Coronary artery (tissue), 2 donors: ENCODE measurements at regions not wholly inside any gene's neighbourhood (a gene's known extent, or its start where the extent isn't known, plus 50 kb on each side); places are given as distances from the start of the nearest gene placed in this dataset.

Source experiments
- DNase-seq: peaks from one replicate; pipeline ENCODE4 v3.0.0-alpha.2; 2017; ENCODE audit warnings: low spot score
- H3K27ac ChIP-seq, 2 donors: fragments of 200-600 bp; sonication (generic); one replicate each; pipeline ENCODE4 v1.5.1; 2016 to 2019
- H3K4me3 ChIP-seq: fragments of 200-600 bp; sonication (generic); 2 replicates; pipeline ENCODE4 v1.5.1; 2016; ENCODE audit warnings: mild to moderate bottlenecking, moderate library complexity
- CTCF ChIP-seq: fragments of 200-600 bp; sonication (generic); IDR thresholded peaks from one replicate; pipeline ENCODE4 v1.5.1; 2019; ENCODE audit warnings: antibody characterized with exemption

DNA sequence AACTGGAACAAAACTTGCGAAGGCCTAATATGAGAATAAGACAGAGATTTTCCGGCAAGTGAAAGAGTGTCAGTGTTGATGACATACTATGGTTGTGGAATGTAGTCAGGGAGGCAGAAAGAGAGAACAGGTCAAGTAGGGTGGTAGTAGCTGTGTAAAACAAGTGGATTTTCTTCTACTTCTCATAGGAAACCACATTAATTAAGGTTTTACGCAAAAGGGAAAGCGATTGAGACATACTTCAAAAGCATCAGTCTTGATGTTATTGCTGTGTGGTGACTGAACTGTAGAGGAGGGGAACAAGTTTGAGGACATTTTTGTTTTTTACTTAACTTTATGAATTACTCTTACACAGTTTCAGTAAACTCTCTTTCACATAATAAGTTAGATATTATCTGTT is 186.0 kb upstream of the CNTN5 start:
- Histone ChIP-seq H3K27ac (no peak overlapping the region), H3K4me3 (no peak overlapping the region)
- no peak for TF ChIP-seq CTCF
- DNase-seq: no peak

DNA sequence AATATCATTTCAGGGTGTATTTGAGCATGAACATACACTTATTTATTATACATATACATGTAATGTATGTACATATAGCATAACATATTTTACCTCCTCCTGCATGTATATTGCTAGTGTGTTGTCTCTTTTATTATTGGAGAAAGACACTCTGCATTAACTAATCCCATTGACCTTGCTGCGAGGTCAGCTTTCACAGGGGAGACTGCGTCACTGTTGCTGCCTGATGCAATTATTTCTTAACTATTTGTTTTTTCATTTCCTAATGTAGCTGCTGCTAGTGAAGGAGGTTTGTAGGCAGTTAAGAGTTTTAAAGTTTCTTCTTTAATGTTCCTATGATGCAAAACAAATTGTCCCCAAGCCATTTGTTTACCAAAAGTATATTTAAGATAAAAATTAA is 185.4 kb upstream of the CNTN5 start:
- no peak overlapping the region for H3K27ac ChIP-seq
- no peak for DNase-seq
- no peak overlapping the region for H3K4me3 ChIP-seq
- TF ChIP-seq CTCF: no peak

- Histone ChIP-seq H3K4me3 (no peak overlapping the region), H3K27ac (no peak overlapping the region)
- DNase-seq: no peak
- TF ChIP-seq CTCF: no peak
Measured at GRCh38 chr11:98836156-98836555, 184.6 kb upstream of the CNTN5 start.

GRCh38 chr11:98842187-98842586 is 178.6 kb upstream of the CNTN5 start:
- no peak overlapping the region for H3K4me3 ChIP-seq
- no peak for TF ChIP-seq CTCF
- no peak overlapping the region for H3K27ac ChIP-seq
- DNase-seq: no peak

- DNase-seq: no peak
- Histone ChIP-seq H3K4me3 (no peak overlapping the region), H3K27ac (no peak overlapping the region)
- no peak for TF ChIP-seq CTCF
Measured at GRCh38 chr11:98862169-98862568, 158.6 kb upstream of the CNTN5 start.

- no peak overlapping the region for H3K4me3 ChIP-seq
- no peak overlapping the region for H3K27ac ChIP-seq
- TF ChIP-seq CTCF: no peak
- DNase-seq: no peak
Measured at GRCh38 chr11:98871690-98872089, 149.1 kb upstream of the CNTN5 start.

DNA sequence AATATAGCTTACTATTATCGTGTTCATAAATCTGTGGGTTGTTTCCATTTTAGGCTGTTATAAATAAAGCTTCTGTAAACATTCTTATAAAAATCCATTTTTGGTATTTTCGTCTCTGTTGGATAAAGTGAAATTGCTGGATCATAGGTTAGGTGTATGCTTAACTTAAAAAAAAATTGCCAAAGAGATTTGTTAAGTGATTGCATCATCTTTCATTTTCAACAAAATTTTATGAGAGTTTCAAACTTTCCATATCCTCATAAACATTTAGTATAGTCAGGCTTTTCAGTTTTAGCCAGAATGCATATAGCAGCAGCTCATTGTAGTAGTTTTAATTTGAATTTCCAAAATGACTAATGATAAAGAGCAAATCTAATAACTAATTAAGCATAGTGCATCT is 146.7 kb upstream of the CNTN5 start:
- TF ChIP-seq CTCF: no peak
- H3K4me3 ChIP-seq: no peak overlapping the region
- no peak overlapping the region for H3K27ac ChIP-seq
- no peak for DNase-seq
